HTR-8/SVneo (cell line): ENCODE measurements at regions not wholly inside any gene's neighbourhood (a gene's known extent, or its start where the extent isn't known, plus 50 kb on each side); places are given as distances from the start of the nearest gene placed in this dataset.

Experiments used
- DNase-seq: peaks from one replicate; pipeline ENCODE4 v3.0.0; 2011; ENCODE audit warnings: low spot score, mixed read lengths; ENCODE audit not compliant: insufficient read length
- FAIRE-seq: peaks from 2 replicates; lab custom pipeline; 2011; peaks lifted over from hg19 to GRCh38; lab: Jason Lieb, UNC

GRCh38 chr15:62832231-62832630 is 210.3 kb upstream of the TPM1 start:
- no peak for DNase-seq
- no peak for FAIRE-seq

- DNase-seq: no peak
- no peak for FAIRE-seq
These were observed 208.9 kb upstream of the TPM1 start for GRCh38 chr15:62833646-62834045.

- DNase-seq: no peak
- no peak for FAIRE-seq
These were observed 207.7 kb upstream of the TPM1 start for GRCh38 chr15:62834686-62835329.

GRCh38 chr15:62835351-62835750 is 207.2 kb upstream of the TPM1 start:
- DNase-seq (no peak), FAIRE-seq (no peak)

- DNase-seq (no peak), FAIRE-seq (no peak)
These were observed 206.8 kb upstream of the TPM1 start for GRCh38 chr15:62835762-62836161.

- DNase-seq (no peak), FAIRE-seq (no peak)
These were observed 201.8 kb upstream of the TPM1 start for GRCh38 chr15:62840526-62841268.

- DNase-seq (no peak), FAIRE-seq (no peak)
These were observed 201.3 kb upstream of the TPM1 start for GRCh38 chr15:62841269-62841628.

- no peak for DNase-seq
- no peak for FAIRE-seq
These were observed 200.5 kb upstream of the TPM1 start for GRCh38 chr15:62841891-62842559.

- FAIRE-seq (no peak), DNase-seq (no peak)
These were observed 199.2 kb upstream of the TPM1 start for GRCh38 chr15:62843311-62843710.

- DNase-seq (no peak), FAIRE-seq (no peak)
These were observed 197.8 kb upstream of the TPM1 start for GRCh38 chr15:62844564-62845240.

GRCh38 chr15:62845241-62846126 is 197.1 kb upstream of the TPM1 start:
- FAIRE-seq (peak; percentile 23), DNase-seq (no peak)

GRCh38 chr15:62846131-62846804 is 196.3 kb upstream of the TPM1 start:
- FAIRE-seq (no peak), DNase-seq (no peak)

GRCh38 chr15:62846805-62847495 is 195.6 kb upstream of the TPM1 start:
- FAIRE-seq (no peak), DNase-seq (no peak)

- DNase-seq: peak; percentile 62
These were observed 194.6 kb upstream of the TPM1 start for GRCh38 chr15:62847900-62848489.

GRCh38 chr15:62848632-62849050 is 193.9 kb upstream of the TPM1 start:
- no peak for DNase-seq

More at GRCh38 chr15:62847900-62848489, 194.6 kb upstream of the TPM1 start:
- FAIRE-seq: no peak

GRCh38 chr15:62849316-62850106 is 193.0 kb upstream of the TPM1 start:
- FAIRE-seq: no peak
- DNase-seq: no peak

More at GRCh38 chr15:62848632-62849050, 193.9 kb upstream of the TPM1 start:
- FAIRE-seq: no peak

GRCh38 chr15:62850318-62850717 is 192.2 kb upstream of the TPM1 start:
- FAIRE-seq (no peak), DNase-seq (no peak)
